GM21360 (cell line): ENCODE measurements at regions not wholly inside any gene's neighbourhood (a gene's known extent, or its start where the extent isn't known, plus 50 kb on each side); places are given as distances from the start of the nearest gene placed in this dataset.

ENCODE experiments used
- ATAC-seq: cut with Tn5 transposase; IDR thresholded peaks from one replicate; pipeline ENCODE4 v1.9.1; 2021; ENCODE audit warnings: mild to moderate bottlenecking, moderate library complexity; ENCODE audit not compliant: unreplicated experiment

- no peak for ATAC-seq
Observed at GRCh38 chr1:78419309-78419708, 71.5 kb upstream of the PTGFR start.

GRCh38 chr1:78420181-78420580 lies 70.6 kb upstream of the PTGFR start:
- no peak for ATAC-seq

- ATAC-seq = no peak
Observed at GRCh38 chr1:78420688-78421087, 70.1 kb upstream of the PTGFR start.

- no peak for ATAC-seq
Observed at GRCh38 chr1:78424720-78425119, 66.1 kb upstream of the PTGFR start.

GRCh38 chr1:78426408-78426807 lies 64.4 kb upstream of the PTGFR start:
- no peak for ATAC-seq

GRCh38 chr1:78427506-78427905 lies 63.3 kb upstream of the PTGFR start:
- no peak for ATAC-seq

GRCh38 chr1:78432016-78432415 lies 58.8 kb upstream of the PTGFR start:
- no peak for ATAC-seq

- ATAC-seq = no peak
Observed at GRCh38 chr1:78434351-78434750, 56.4 kb upstream of the PTGFR start.

- ATAC-seq = no peak
Observed at GRCh38 chr1:78436961-78437360, 53.8 kb upstream of the PTGFR start.

GRCh38 chr1:78437396-78437795 lies 53.4 kb upstream of the PTGFR start:
- no peak for ATAC-seq

GRCh38 chr1:78437941-78438340 lies 52.8 kb upstream of the PTGFR start:
- ATAC-seq = no peak

GRCh38 chr1:78440381-78440793 lies 50.4 kb upstream of the PTGFR start:
- ATAC-seq = no peak
